GM19467 (cell line): ENCODE measurements at regions not wholly inside any gene's neighbourhood (a gene's known extent, or its start where the extent isn't known, plus 50 kb on each side); places are given as distances from the start of the nearest gene placed in this dataset.

Experiments
- ATAC-seq: cut with Tn5 transposase; IDR thresholded peaks from one replicate; pipeline ENCODE4 v1.9.1; 2021; ENCODE audit warnings: mild to moderate bottlenecking, moderate library complexity; ENCODE audit not compliant: unreplicated experiment

DNA sequence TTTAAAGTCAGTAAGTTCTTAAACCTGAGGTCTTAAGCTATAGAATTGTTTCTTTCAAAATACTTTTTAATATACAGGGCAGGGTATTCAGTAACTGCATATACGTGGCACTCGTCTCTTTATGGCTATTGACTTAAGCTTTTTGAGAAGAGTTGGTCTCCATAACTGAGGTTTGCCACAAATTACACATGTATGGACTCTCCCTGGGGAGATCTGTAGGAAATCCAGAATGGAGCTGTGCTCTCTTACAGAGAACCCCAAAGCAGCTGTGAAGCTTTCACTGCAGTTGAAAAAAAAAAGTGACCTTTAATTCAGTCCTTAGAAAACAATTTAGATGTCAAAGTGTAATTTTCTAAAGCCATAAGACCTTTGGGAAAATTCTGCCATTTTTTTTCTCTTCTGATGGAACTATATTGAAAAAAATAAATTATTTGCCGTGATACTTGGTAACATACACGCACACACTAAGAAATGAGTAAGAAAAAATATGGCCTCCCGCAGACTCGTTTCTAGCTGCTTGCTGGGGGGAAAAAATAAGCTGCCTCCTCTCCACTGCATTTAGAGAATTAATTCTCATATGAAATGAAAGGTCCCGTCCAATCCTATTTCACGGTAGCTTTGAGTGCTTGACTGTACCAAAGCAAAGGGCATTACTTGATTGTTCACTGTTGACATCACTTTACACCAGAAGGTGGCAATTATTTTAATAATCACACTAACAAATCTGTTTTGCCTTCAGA is 159.4 kb upstream of the TENM3 start:
- ATAC-seq: no peak

DNA sequence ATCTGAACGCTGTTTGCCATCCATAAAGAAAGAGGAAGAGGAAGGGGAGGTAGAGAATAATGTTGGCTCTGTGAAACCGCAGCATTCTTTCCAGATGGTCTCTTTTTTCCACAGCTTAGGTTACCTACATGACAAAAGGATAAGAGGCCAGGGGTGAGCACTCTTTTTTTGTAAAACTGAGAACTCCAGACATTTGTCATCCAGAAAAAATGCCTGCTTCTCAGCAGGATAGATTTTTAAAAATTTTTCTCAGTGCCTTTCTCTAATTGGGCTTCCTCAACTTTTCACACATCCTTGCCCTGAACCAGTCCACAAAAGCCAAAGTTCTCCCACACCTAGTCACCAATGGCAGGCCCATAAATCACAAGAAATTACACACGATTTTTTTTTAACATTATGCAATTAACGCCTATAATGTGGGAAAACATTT is 158.1 kb upstream of the TENM3 start:
- no peak for ATAC-seq

GRCh38 chr4:182089326-182089725 is 153.9 kb upstream of the TENM3 start:
- no peak for ATAC-seq

- ATAC-seq: no peak
Measured at GRCh38 chr4:182090186-182090585, 153.0 kb upstream of the TENM3 start.

DNA sequence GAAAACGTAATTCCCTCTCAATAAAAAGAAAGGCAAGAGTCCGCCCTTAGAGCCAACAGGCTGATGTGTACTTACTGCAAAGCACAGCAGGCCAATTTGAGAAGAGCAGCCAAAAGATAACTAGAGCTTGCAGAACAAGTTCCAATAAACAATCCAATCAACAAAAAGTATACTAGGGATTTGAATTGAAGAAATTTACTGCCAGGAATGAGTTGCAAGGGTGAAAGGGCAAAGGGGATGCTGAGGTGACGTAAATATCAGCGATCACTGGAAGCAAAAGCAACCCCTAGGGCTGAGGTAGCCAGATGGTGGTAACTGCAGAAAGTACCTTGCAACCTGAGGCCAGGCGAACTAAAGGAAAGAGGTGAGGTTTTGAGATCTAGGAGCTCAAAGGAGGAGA is 152.1 kb upstream of the TENM3 start:
- ATAC-seq: no peak

DNA sequence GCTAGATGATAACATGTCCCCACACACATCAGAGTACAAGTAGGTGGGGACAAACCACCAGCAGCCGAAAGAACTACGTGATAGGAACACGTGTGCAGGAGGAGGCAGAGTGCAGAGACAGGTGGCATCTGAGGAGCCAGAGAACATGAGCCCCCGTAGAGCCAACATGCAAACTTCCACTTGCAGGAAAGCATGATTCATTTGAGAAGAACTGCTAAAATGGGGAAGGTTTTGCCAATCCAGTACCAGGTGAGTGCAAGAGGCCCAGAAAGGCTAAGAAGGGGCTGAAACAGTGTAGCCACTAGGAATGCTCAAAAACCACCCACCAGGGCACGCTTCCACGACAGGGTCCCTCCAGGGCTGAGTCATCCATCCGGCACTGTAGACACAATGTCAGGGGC is 149.8 kb upstream of the TENM3 start:
- ATAC-seq: no peak

- no peak for ATAC-seq
Measured at GRCh38 chr4:182093935-182094334, 149.3 kb upstream of the TENM3 start.

DNA sequence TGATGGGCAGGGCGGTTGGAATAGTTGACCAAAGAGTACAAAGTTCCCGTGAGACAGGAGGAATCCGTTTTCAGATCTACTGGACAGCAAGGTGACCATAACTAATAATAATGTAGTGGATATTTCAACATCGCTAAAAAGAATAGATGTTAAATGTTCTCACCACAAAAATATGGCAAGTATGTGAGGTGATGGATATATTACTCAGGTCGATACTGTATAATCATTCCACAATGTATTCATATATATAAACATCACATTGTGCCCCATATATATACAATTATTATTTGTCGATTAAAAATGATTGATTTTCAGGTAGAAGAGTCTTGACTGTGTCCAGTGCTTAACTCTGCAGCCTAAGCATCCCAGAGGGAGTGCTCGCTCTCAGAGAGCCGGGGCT is 141.6 kb upstream of the TENM3 start:
- no peak for ATAC-seq

GRCh38 chr4:182102576-182102975 is 140.6 kb upstream of the TENM3 start:
- ATAC-seq: no peak

- ATAC-seq: no peak
Measured at GRCh38 chr4:182103614-182104319, 139.4 kb upstream of the TENM3 start.

- ATAC-seq: no peak
Measured at GRCh38 chr4:182105416-182105815, 137.8 kb upstream of the TENM3 start.

DNA sequence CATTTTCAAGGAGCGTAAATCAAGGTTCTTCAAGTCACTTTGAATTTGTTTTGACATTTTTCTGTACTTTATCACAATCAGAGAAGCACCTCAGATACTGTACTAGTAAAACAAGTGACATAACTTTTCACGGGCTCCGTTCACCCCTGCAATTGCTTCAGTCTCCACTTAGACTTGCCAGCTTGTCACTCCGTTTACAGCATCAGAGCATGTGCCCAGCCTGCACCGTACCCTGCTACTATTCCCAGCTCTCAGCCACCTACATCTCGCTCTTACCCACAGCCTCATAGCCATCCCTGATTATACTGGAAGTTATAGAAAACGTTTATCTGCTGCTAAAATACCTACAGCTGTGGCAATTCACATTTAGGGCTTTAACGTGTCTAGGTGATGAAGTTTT is 135.3 kb upstream of the TENM3 start:
- no peak for ATAC-seq

GRCh38 chr4:182111586-182111985 is 131.6 kb upstream of the TENM3 start:
- ATAC-seq: no peak

DNA sequence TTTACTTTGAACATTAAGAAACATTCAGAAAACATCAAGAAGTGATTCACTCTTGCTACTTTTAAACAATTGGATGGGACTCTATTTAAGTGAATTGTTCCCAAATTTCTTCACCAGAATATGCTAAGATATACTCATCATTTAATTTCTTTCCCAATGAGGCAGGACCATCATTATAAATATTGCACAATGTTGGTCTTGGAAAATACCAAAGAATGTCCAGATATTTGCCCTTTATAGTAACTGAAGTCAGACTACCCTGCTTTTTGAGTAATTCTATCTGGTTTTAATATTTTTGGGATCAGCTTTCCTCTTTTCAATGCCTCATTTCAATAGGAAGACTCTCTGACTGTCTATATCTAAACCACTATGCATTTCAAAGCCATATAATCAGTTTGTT is 129.4 kb upstream of the TENM3 start:
- no peak for ATAC-seq

DNA sequence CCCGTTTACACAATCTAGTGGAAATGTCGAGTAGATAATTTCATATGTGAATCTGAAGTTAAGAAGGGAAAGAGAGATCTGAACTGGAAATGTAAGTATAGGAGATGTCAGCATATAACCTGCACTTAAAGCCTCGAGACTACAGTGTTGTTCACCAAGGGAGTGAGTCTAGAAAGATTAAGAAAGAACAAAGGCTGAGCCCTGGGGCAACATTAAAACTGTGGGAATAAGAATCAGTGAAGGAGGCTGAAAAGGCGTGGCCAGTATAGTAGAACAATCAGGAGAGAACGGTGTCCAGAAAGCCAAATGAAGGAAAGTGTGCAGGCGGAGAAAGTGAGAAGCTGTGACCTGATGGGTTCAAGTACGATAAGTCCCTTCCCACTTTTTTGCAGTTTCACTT is 118.8 kb upstream of the TENM3 start:
- ATAC-seq: no peak

- no peak for ATAC-seq
Measured at GRCh38 chr4:182126096-182126495, 117.1 kb upstream of the TENM3 start.

- no peak for ATAC-seq
Measured at GRCh38 chr4:182126603-182127002, 116.6 kb upstream of the TENM3 start.

GRCh38 chr4:182133033-182133432 is 110.2 kb upstream of the TENM3 start:
- ATAC-seq: no peak

- no peak for ATAC-seq
Measured at GRCh38 chr4:182134261-182134660, 108.9 kb upstream of the TENM3 start.

GRCh38 chr4:182136201-182136600 is 107.0 kb upstream of the TENM3 start:
- ATAC-seq: no peak

- no peak for ATAC-seq
Measured at GRCh38 chr4:182137343-182137742, 105.9 kb upstream of the TENM3 start.

- no peak for ATAC-seq
Measured at GRCh38 chr4:182139491-182139890, 103.7 kb upstream of the TENM3 start.

GRCh38 chr4:182140547-182140946 is 102.7 kb upstream of the TENM3 start:
- ATAC-seq: no peak
